ENCODE measurements at regions not wholly inside any gene's neighbourhood (a gene's known extent, or its start where the extent isn't known, plus 50 kb on each side); places are given as distances from the start of the nearest gene placed in this dataset.

GRCh38 chr3:15876669-15877068 is 78.9 kb upstream of the ANKRD28 start:
- DNase-seq (ENCODE audit: low read depth, low spot score) = no peak
- peaks cover 2% of the 10 kb centered on the region for H3K9me1 ChIP-seq (replicated peaks; ENCODE audit: control insufficient read depth, extremely low read depth, insufficient read depth, low read length)
- H3K9ac ChIP-seq (replicated peaks; ENCODE audit: extremely low read depth, insufficient read depth, low read length) = no peak overlapping the region
- no peak for TF ChIP-seq JUN (IDR thresholded peaks at IDR 0.05; ENCODE audit: borderline replicate concordance, insufficient read depth, insufficient read length, low read depth)
- TF ChIP-seq, protein P1, sequence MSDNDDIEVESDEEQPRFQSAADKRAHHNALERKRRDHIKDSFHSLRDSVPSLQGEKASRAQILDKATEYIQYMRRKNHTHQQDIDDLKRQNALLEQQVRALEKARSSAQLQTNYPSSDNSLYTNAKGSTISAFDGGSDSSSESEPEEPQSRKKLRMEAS (IDR thresholded peaks at IDR 0.05; ENCODE audit: insufficient read depth, insufficient read length) = no peak
- TF ChIP-seq, protein P2, sequence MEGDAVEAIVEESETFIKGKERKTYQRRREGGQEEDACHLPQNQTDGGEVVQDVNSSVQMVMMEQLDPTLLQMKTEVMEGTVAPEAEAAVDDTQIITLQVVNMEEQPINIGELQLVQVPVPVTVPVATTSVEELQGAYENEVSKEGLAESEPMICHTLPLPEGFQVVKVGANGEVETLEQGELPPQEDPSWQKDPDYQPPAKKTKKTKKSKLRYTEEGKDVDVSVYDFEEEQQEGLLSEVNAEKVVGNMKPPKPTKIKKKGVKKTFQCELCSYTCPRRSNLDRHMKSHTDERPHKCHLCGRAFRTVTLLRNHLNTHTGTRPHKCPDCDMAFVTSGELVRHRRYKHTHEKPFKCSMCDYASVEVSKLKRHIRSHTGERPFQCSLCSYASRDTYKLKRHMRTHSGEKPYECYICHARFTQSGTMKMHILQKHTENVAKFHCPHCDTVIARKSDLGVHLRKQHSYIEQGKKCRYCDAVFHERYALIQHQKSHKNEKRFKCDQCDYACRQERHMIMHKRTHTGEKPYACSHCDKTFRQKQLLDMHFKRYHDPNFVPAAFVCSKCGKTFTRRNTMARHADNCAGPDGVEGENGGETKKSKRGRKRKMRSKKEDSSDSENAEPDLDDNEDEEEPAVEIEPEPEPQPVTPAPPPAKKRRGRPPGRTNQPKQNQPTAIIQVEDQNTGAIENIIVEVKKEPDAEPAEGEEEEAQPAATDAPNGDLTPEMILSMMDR (IDR thresholded peaks at IDR 0.05; ENCODE audit: extremely low read depth in 1 of 2, insufficient read depth in 1 of 2, low read depth in 1 of 2, low read length in 2 of 2) = no peak
- TF ChIP-seq POLR2A (IDR thresholded peaks at IDR 0.05; ENCODE audit: low read depth, low read length) = no peak
- no peak for TF ChIP-seq FOS (IDR thresholded peaks at IDR 0.05; ENCODE audit: borderline replicate concordance, insufficient read depth, low read length)
- no peak for TF ChIP-seq POLR2AphosphoS5 (IDR thresholded peaks at IDR 0.05; ENCODE audit: insufficient read depth, low read depth, low read length)
- TF ChIP-seq GATA2 (IDR thresholded peaks at IDR 0.05; ENCODE audit: insufficient read depth, insufficient read length, low read depth, low read length) = no peak
- no peak for TF ChIP-seq MYC (IDR thresholded peaks at IDR 0.05; ENCODE audit: low read depth, low read length)
- TF ChIP-seq EZH2 (IDR thresholded peaks at IDR 0.05; ENCODE audit: borderline replicate concordance, low read depth, low read length, severe bottlenecking) = no peak
- H3K36me3 ChIP-seq (ENCODE audit: control insufficient read depth in 2 of 2, extremely low read depth in 1 of 2, insufficient read depth in 2 of 2, low read length in 2 of 2) = no peaks in the 10 kb centered on the region
- H3K9me3 ChIP-seq (replicated peaks; ENCODE audit: control insufficient read depth, insufficient read depth, low read length) = no peaks in the 10 kb centered on the region
- dilution Hi-C loops (cut with MboI; ENCODE audit: extremely low pct_ligation_motif_present, low sequenced_read_pairs) = no loop called here
- H3K79me2 ChIP-seq (ENCODE audit: control insufficient read depth, insufficient read depth, low read length) = no peaks in the 10 kb centered on the region
- BruUV-seq (replicated peaks) = no TSS peak
- no peaks in the 10 kb centered on the region for H4K20me1 ChIP-seq (replicated peaks; ENCODE audit: control insufficient read depth, extremely low read depth, insufficient read depth, low read length)
- no peaks in the 10 kb centered on the region for H3K4me1 ChIP-seq (ENCODE audit: control insufficient read depth, extremely low read depth, insufficient read depth, low read length)
- FAIRE-seq = no peak
- POLR2A ChIA-PET = no interaction called here
- H3K4me2 ChIP-seq (ENCODE audit: insufficient read depth, low read length) = no peak overlapping the region
- no peak overlapping the region for H3K4me3 ChIP-seq (replicated peaks in 1 of 3; ENCODE audit: insufficient read depth in 1 of 3, low read depth in 1 of 3, low read length in 3 of 3)
- H3K27ac ChIP-seq (ENCODE audit: insufficient read depth, low read depth, low read length) = no peak overlapping the region
- peaks cover 0 to 3% of the 10 kb centered on the region in 2 experiments for H3K27me3 ChIP-seq (ENCODE audit: control insufficient read depth in 2 of 2, insufficient read depth in 2 of 2, low read length in 2 of 2)
- CTCF ChIA-PET = no interaction called here
- intact Hi-C loops (cut with micrococcal nuclease) = no loop called here
- H2AFZ ChIP-seq (ENCODE audit: low read depth, low read length) = no peak overlapping the region

All from endothelial cell of umbilical vein (primary cell).